HEK293T (cell line): ENCODE measurements at regions not wholly inside any gene's neighbourhood (a gene's known extent, or its start where the extent isn't known, plus 50 kb on each side); places are given as distances from the start of the nearest gene placed in this dataset.
A peak's percentile ranks its signal among the peaks of the same experiment; 100 is the strongest.
"Not testable (repeated sequence)": the region's sequence is repeated elsewhere in the genome, so short reads cannot be mapped to it uniquely, and the experiment has no call there.

Experiments used
- CTCF ChIA-PET: fragments of 350-600 bp; formaldehyde crosslinking; extraction: SDS; loops from one replicate; lab custom pipeline; 2021; ENCODE audit warnings: antibody characterized with exemption, inconsistent platforms; lab: Yijun Ruan, JAX
- POLR2A ChIA-PET: fragments of 350-600 bp; formaldehyde crosslinking; extraction: SDS; loops from one replicate; lab custom pipeline; 2020; ENCODE audit warnings: antibody characterized with exemption, inconsistent platforms; lab: Yijun Ruan, JAX
- DNase-seq: peaks from one replicate; pipeline ENCODE4 v3.0.0; 2012; ENCODE audit warnings: mixed read lengths; ENCODE audit errors: extremely low spot score
- ARNT ChIP-seq: fragments of 450-650 bp; IDR thresholded peaks from 2 replicates; pipeline ENCODE4 v1.6.1; 2017; ENCODE audit warnings: mild to moderate bottlenecking
- BHLHE40 ChIP-seq: fragments of 450-650 bp; IDR thresholded peaks from 2 replicates; pipeline ENCODE4 v1.6.1; 2016; ENCODE audit warnings: mild to moderate bottlenecking, moderate library complexity, borderline replicate concordance
- CTBP1 ChIP-seq: fragments of 450-650 bp; IDR thresholded peaks from 2 replicates; pipeline ENCODE4 v1.6.1; 2016; ENCODE audit warnings: borderline replicate concordance
- ELF4 ChIP-seq: fragments of 450-650 bp; IDR thresholded peaks from 2 replicates; pipeline ENCODE4 v1.6.1; 2017; ENCODE audit warnings: antibody characterized with exemption
- FOXA1 ChIP-seq: fragments of 450-650 bp; IDR thresholded peaks from 2 replicates; pipeline ENCODE4 v1.6.1; 2016; ENCODE audit warnings: mild to moderate bottlenecking
- FOXK2 ChIP-seq: fragments of 450-650 bp; IDR thresholded peaks from 2 replicates; pipeline ENCODE4 v1.6.1; 2016; ENCODE audit warnings: mild to moderate bottlenecking
- FOXM1 ChIP-seq: fragments of 450-650 bp; IDR thresholded peaks from 2 replicates; pipeline ENCODE4 v1.6.1; 2017; ENCODE audit warnings: mild to moderate bottlenecking, borderline replicate concordance
- HDGF ChIP-seq: fragments of 450-650 bp; IDR thresholded peaks from 2 replicates; pipeline ENCODE4 v1.6.1; 2017; ENCODE audit warnings: antibody characterized with exemption, borderline replicate concordance
- L3MBTL2 ChIP-seq: fragments of 450-650 bp; conservative IDR thresholded peaks from 2 replicates; pipeline ENCODE4 v1.6.1; 2016; ENCODE audit warnings: mild to moderate bottlenecking
- LEF1 ChIP-seq: fragments of 450-650 bp; IDR thresholded peaks from 2 replicates; pipeline ENCODE4 v1.6.1; 2017; ENCODE audit warnings: mild to moderate bottlenecking, borderline replicate concordance
- NFRKB ChIP-seq: fragments of 450-650 bp; IDR thresholded peaks from 2 replicates; pipeline ENCODE4 v1.6.1; 2016; ENCODE audit warnings: mild to moderate bottlenecking, moderate library complexity
- SP1 ChIP-seq: fragments of 450-650 bp; IDR thresholded peaks from 2 replicates; pipeline ENCODE4 v1.6.1; 2017
- SUZ12 ChIP-seq: fragments of 450-650 bp; IDR thresholded peaks from 2 replicates; pipeline ENCODE4 v1.6.1; 2016; ENCODE audit warnings: mild to moderate bottlenecking
- TARDBP ChIP-seq: fragments of 450-650 bp; IDR thresholded peaks from 2 replicates; pipeline ENCODE4 v1.6.1; 2016
- ZNF384 ChIP-seq: fragments of 450-650 bp; IDR thresholded peaks from 2 replicates; pipeline ENCODE4 v1.6.1; 2016
- TF ChIP-seq, protein P1 (sequence below): fragments of 450-650 bp; IDR thresholded peaks from 2 replicates; pipeline ENCODE4 v1.6.1; 2016

GRCh38 chr13:58933475-58933874 is 1230.3 kb downstream of the DIAPH3 start:
- no peak for TF ChIP-seq FOXM1
- ChIA-PET CTCF (no interaction called here), POLR2A (no interaction called here)
- no peak for DNase-seq

- ChIA-PET POLR2A (no interaction called here), CTCF (no interaction called here)
- no peak for DNase-seq
- no peak for TF ChIP-seq HDGF
- TF ChIP-seq FOXK2, result no peak
- no peak for TF ChIP-seq ZNF384
- no peak for TF ChIP-seq BHLHE40
- TF ChIP-seq SP1, result no peak
- no peak for TF ChIP-seq SUZ12
- no peak for TF ChIP-seq FOXM1
- no peak for TF ChIP-seq TARDBP
These were observed 1228.0 kb downstream of the DIAPH3 start for GRCh38 chr13:58935689-58936088.

- ChIA-PET POLR2A (no interaction called here), CTCF (no interaction called here)
- no peak for DNase-seq
- TF ChIP-seq LEF1 (no peak), BHLHE40 (no peak), TARDBP (no peak), ARNT (no peak), HDGF (no peak), L3MBTL2 (no peak), NFRKB (no peak), CTBP1 (no peak), FOXK2 (no peak), ZNF384 (no peak)
- TF ChIP-seq, protein P1, sequence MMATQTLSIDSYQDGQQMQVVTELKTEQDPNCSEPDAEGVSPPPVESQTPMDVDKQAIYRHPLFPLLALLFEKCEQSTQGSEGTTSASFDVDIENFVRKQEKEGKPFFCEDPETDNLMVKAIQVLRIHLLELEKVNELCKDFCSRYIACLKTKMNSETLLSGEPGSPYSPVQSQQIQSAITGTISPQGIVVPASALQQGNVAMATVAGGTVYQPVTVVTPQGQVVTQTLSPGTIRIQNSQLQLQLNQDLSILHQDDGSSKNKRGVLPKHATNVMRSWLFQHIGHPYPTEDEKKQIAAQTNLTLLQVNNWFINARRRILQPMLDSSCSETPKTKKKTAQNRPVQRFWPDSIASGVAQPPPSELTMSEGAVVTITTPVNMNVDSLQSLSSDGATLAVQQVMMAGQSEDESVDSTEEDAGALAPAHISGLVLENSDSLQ, result no peak
These were observed 1217.5 kb downstream of the DIAPH3 start for GRCh38 chr13:58946274-58946673.

DNA sequence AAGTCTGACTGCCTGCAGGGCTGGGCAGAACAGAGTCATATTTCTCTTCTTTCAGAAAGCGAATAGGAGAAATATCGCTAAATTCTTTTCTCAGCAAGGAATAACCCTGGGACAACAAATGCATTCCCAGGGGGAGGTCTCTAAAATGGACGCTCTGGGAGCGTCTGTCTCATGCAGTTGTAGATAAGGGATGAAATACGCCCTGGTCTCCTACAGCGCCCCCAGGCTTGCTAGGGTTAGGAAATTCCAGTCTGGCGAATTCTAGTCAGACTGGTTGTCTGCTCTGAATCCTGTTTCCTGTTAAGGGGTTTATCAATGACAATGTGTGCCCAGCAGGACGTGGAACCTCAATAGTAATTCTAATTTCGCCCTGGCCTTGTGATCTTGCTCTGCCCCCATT is 1214.1 kb downstream of the DIAPH3 start:
- ChIA-PET POLR2A (no interaction called here), CTCF (no interaction called here)
- TF ChIP-seq HDGF, result no peak
- TF ChIP-seq, protein P1, result peak; percentile 57
- peak; percentile 11 for DNase-seq

GRCh38 chr13:58950911-58951310 is 1212.8 kb downstream of the DIAPH3 start:
- DNase-seq, result no peak
- ChIA-PET CTCF (no interaction called here), POLR2A (no interaction called here)
- TF ChIP-seq TARDBP (no peak), BHLHE40 (no peak), FOXK2 (no peak), CTBP1 (no peak), FOXA1 (no peak), SP1 (no peak)
- TF ChIP-seq, protein P1, result no peak

- TF ChIP-seq CTBP1 (no peak), SP1 (no peak), ELF4 (no peak), NFRKB (no peak), TARDBP (no peak), HDGF (no peak), ZNF384 (no peak), L3MBTL2 (no peak), FOXM1 (no peak), SUZ12 (no peak), BHLHE40 (no peak), FOXA1 (no peak), ARNT (no peak)
- TF ChIP-seq, protein P1, result no peak
- CTCF ChIA-PET, result no interaction called here
- DNase-seq, result no peak
These were observed 1210.1 kb downstream of the DIAPH3 start for GRCh38 chr13:58953638-58954037.

GRCh38 chr13:58955546-58956385 is 1208.0 kb downstream of the DIAPH3 start:
- ChIA-PET CTCF (no interaction called here), POLR2A (no interaction called here)
- DNase-seq, result no peak
- no peak for TF ChIP-seq BHLHE40
- no peak for TF ChIP-seq SUZ12
- no peak for TF ChIP-seq ZNF384
- TF ChIP-seq CTBP1, result no peak
- no peak for TF ChIP-seq ARNT
- no peak for TF ChIP-seq LEF1

More at GRCh38 chr13:58953638-58954037, 1210.1 kb downstream of the DIAPH3 start:
- POLR2A ChIA-PET, result no interaction called here

GRCh38 chr13:58958097-58958496 is 1205.6 kb downstream of the DIAPH3 start:
- CTCF ChIA-PET, DNase-seq, POLR2A ChIA-PET: not testable (repeated sequence)
